ENCODE measurements at regions not wholly inside any gene's neighbourhood (a gene's known extent, or its start where the extent isn't known, plus 50 kb on each side); places are given as distances from the start of the nearest gene placed in this dataset.

DNA sequence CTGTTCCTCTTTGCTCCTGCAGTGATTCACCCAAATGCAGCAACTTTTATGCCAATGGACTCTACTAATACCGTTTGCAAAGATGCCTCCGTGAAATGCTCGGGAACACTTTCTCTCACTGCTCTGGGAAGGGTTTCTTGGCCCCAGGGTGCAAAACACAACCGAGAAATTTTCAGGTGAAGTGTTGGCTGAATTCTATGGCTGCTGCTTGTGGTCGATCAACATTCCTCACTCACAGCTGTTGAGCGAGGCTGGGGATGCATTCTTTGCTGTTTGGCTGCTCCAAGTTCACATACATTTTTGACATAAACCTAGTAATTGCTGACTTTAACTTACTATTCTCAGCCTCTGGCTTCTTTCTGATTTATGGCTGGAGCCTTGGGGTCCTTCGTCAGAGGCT is 342.0 kb upstream of the CHD6 start:
- TF ChIP-seq JUNB (CRISPR knock-in tag; IDR thresholded peaks at IDR 0.05; ENCODE audit: borderline replicate concordance), result no peak
- no peak for TF ChIP-seq ELF1 (CRISPR knock-in tag; IDR thresholded peaks at IDR 0.05)
- no peak for TF ChIP-seq ZNF563 (CRISPR knock-in tag; IDR thresholded peaks at IDR 0.05)
- TF ChIP-seq MIER2 (CRISPR knock-in tag; IDR thresholded peaks at IDR 0.05), result no peak
- no peak for TF ChIP-seq MAFK (conservative IDR thresholded peaks at IDR 0.05 in 1 of 2, IDR thresholded peaks at IDR 0.05 in 1 of 2; ENCODE audit: low read length in 2 of 2)
- TF ChIP-seq, protein P1, sequence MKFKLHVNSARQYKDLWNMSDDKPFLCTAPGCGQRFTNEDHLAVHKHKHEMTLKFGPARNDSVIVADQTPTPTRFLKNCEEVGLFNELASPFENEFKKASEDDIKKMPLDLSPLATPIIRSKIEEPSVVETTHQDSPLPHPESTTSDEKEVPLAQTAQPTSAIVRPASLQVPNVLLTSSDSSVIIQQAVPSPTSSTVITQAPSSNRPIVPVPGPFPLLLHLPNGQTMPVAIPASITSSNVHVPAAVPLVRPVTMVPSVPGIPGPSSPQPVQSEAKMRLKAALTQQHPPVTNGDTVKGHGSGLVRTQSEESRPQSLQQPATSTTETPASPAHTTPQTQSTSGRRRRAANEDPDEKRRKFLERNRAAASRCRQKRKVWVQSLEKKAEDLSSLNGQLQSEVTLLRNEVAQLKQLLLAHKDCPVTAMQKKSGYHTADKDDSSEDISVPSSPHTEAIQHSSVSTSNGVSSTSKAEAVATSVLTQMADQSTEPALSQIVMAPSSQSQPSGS (CRISPR knock-in tag; IDR thresholded peaks at IDR 0.05), result no peak
- no peak for TF ChIP-seq HDAC1 (CRISPR knock-in tag; IDR thresholded peaks at IDR 0.05)
- TF ChIP-seq ATF7 (IDR thresholded peaks at IDR 0.05), result no peak
- no peak for TF ChIP-seq ATF7 (CRISPR knock-in tag; IDR thresholded peaks at IDR 0.05)
- TF ChIP-seq FOXP1 (IDR thresholded peaks at IDR 0.05), result no peak
- no peak for TF ChIP-seq FOXP1 (CRISPR knock-in tag; IDR thresholded peaks at IDR 0.05)
- TF ChIP-seq, protein P2, sequence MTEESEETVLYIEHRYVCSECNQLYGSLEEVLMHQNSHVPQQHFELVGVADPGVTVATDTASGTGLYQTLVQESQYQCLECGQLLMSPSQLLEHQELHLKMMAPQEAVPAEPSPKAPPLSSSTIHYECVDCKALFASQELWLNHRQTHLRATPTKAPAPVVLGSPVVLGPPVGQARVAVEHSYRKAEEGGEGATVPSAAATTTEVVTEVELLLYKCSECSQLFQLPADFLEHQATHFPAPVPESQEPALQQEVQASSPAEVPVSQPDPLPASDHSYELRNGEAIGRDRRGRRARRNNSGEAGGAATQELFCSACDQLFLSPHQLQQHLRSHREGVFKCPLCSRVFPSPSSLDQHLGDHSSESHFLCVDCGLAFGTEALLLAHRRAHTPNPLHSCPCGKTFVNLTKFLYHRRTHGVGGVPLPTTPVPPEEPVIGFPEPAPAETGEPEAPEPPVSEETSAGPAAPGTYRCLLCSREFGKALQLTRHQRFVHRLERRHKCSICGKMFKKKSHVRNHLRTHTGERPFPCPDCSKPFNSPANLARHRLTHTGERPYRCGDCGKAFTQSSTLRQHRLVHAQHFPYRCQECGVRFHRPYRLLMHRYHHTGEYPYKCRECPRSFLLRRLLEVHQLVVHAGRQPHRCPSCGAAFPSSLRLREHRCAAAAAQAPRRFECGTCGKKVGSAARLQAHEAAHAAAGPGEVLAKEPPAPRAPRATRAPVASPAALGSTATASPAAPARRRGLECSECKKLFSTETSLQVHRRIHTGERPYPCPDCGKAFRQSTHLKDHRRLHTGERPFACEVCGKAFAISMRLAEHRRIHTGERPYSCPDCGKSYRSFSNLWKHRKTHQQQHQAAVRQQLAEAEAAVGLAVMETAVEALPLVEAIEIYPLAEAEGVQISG (CRISPR knock-in tag; IDR thresholded peaks at IDR 0.05), result no peak
- TF ChIP-seq, protein P3, sequence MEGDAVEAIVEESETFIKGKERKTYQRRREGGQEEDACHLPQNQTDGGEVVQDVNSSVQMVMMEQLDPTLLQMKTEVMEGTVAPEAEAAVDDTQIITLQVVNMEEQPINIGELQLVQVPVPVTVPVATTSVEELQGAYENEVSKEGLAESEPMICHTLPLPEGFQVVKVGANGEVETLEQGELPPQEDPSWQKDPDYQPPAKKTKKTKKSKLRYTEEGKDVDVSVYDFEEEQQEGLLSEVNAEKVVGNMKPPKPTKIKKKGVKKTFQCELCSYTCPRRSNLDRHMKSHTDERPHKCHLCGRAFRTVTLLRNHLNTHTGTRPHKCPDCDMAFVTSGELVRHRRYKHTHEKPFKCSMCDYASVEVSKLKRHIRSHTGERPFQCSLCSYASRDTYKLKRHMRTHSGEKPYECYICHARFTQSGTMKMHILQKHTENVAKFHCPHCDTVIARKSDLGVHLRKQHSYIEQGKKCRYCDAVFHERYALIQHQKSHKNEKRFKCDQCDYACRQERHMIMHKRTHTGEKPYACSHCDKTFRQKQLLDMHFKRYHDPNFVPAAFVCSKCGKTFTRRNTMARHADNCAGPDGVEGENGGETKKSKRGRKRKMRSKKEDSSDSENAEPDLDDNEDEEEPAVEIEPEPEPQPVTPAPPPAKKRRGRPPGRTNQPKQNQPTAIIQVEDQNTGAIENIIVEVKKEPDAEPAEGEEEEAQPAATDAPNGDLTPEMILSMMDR (CRISPR knock-in tag; IDR thresholded peaks at IDR 0.05), result no peak
- TF ChIP-seq, protein P4, sequence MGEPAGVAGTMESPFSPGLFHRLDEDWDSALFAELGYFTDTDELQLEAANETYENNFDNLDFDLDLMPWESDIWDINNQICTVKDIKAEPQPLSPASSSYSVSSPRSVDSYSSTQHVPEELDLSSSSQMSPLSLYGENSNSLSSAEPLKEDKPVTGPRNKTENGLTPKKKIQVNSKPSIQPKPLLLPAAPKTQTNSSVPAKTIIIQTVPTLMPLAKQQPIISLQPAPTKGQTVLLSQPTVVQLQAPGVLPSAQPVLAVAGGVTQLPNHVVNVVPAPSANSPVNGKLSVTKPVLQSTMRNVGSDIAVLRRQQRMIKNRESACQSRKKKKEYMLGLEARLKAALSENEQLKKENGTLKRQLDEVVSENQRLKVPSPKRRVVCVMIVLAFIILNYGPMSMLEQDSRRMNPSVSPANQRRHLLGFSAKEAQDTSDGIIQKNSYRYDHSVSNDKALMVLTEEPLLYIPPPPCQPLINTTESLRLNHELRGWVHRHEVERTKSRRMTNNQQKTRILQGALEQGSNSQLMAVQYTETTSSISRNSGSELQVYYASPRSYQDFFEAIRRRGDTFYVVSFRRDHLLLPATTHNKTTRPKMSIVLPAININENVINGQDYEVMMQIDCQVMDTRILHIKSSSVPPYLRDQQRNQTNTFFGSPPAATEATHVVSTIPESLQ (CRISPR knock-in tag; conservative IDR thresholded peaks at IDR 0.05), result no peak
